ENCODE measurements at regions not wholly inside any gene's neighbourhood (a gene's known extent, or its start where the extent isn't known, plus 50 kb on each side); places are given as distances from the start of the nearest gene placed in this dataset.

DNA sequence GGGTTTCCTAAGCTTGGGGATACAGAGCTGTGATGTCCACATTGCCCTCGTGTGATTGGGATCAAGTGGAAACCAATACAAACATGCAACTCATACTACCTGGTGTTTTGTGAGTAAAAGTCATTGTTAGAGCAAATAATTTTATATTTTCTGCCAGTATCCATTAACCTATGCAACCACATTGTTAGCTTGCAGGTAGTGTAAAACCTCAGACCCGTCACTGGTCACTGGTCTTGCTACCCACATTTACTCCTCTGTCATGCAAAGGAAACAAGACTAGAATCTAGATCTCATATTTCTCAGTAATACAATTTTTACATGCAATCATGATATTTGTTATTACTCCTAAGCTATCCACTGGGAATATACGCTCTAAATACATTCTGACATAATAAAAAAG, 324.3 kb upstream of the NDST4 start:
- no peak overlapping the region for H3K4me3 ChIP-seq
- no peaks in the 10 kb centered on the region for H3K36me3 ChIP-seq
- H3K9me3 ChIP-seq (ENCODE audit: low read depth), result no peaks in the 10 kb centered on the region
- H3K27ac ChIP-seq, result no peak overlapping the region
- DNase-seq (ENCODE audit: low read depth in 1 of 2, low spot score in 1 of 2), result no peak
- H3K27me3 ChIP-seq, result no peaks in the 10 kb centered on the region
- TF ChIP-seq, protein P1, sequence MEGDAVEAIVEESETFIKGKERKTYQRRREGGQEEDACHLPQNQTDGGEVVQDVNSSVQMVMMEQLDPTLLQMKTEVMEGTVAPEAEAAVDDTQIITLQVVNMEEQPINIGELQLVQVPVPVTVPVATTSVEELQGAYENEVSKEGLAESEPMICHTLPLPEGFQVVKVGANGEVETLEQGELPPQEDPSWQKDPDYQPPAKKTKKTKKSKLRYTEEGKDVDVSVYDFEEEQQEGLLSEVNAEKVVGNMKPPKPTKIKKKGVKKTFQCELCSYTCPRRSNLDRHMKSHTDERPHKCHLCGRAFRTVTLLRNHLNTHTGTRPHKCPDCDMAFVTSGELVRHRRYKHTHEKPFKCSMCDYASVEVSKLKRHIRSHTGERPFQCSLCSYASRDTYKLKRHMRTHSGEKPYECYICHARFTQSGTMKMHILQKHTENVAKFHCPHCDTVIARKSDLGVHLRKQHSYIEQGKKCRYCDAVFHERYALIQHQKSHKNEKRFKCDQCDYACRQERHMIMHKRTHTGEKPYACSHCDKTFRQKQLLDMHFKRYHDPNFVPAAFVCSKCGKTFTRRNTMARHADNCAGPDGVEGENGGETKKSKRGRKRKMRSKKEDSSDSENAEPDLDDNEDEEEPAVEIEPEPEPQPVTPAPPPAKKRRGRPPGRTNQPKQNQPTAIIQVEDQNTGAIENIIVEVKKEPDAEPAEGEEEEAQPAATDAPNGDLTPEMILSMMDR (IDR thresholded peaks at IDR 0.05; ENCODE audit: low read depth, low read length), result no peak
- no peaks in the 10 kb centered on the region for H3K4me1 ChIP-seq (ENCODE audit: low read depth)

DNA sequence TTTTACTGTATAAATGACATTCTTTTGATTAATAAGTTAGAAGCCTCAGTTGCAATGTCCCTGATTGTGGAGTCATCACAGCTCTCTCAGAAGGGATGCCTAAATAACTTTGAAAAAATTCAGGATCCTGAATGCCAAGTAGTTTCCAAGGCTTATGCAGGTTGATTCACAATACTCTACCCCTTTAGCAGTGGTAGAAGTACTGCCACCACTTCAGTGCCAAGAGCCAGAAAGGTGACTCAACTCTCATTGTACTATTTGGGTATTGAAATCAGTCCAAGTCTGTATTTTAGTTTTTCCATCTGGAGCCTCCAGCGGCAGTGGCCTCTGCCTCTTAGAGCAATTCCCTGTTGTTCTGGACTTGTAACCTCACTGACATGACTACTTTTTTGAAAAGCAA, 320.1 kb upstream of the NDST4 start:
- DNase-seq (ENCODE audit: low read depth in 1 of 2, low spot score in 1 of 2), result no peak
- Histone ChIP-seq H3K27ac (no peak overlapping the region), H3K36me3 (no peaks in the 10 kb centered on the region), H3K4me3 (no peak overlapping the region), H3K4me1 (ENCODE audit: low read depth) (no peaks in the 10 kb centered on the region), H3K9me3 (ENCODE audit: low read depth) (no peaks in the 10 kb centered on the region), H3K27me3 (no peaks in the 10 kb centered on the region)
- TF ChIP-seq, protein P1 (IDR thresholded peaks at IDR 0.05; ENCODE audit: low read depth, low read length), result no peak

GRCh38 chr4:115430024-115430423, 316.6 kb upstream of the NDST4 start:
- peaks cover 3% of the 10 kb centered on the region for H3K4me1 ChIP-seq (ENCODE audit: low read depth)
- H3K36me3 ChIP-seq, result no peaks in the 10 kb centered on the region
- H3K9me3 ChIP-seq (ENCODE audit: low read depth), result no peaks in the 10 kb centered on the region
- H3K27me3 ChIP-seq, result no peaks in the 10 kb centered on the region
- no peak overlapping the region for H3K27ac ChIP-seq
- no peak overlapping the region for H3K4me3 ChIP-seq
- TF ChIP-seq, protein P1 (IDR thresholded peaks at IDR 0.05; ENCODE audit: low read depth, low read length), result no peak
- DNase-seq (ENCODE audit: low read depth in 1 of 2, low spot score in 1 of 2), result no peak

DNA sequence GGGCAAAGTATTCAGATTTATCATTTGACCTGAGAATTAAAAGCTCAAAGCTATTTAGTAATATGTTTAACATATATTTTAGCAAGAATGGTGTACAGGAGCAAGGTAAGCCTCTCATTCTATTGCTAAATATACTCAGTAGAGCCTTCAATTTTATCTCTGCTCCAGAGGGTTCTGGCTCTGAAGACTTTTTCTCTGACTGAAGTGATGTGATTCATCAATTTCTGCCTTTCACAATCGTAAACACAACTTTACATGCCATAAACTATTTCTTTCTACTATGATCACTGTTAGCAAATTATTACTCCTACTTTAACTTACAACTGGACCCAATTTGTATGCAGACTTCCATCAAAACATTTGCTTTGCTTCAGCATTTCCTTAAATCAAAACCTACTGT, 315.0 kb upstream of the NDST4 start:
- DNase-seq (ENCODE audit: low read depth in 1 of 2, low spot score in 1 of 2), result no peak
- Histone ChIP-seq H3K36me3 (no peaks in the 10 kb centered on the region), H3K9me3 (ENCODE audit: low read depth) (no peaks in the 10 kb centered on the region), H3K27ac (no peak overlapping the region), H3K4me3 (no peak overlapping the region), H3K4me1 (ENCODE audit: low read depth) (peaks cover 3% of the 10 kb centered on the region), H3K27me3 (no peaks in the 10 kb centered on the region)
- TF ChIP-seq, protein P1 (IDR thresholded peaks at IDR 0.05; ENCODE audit: low read depth, low read length), result no peak

DNA sequence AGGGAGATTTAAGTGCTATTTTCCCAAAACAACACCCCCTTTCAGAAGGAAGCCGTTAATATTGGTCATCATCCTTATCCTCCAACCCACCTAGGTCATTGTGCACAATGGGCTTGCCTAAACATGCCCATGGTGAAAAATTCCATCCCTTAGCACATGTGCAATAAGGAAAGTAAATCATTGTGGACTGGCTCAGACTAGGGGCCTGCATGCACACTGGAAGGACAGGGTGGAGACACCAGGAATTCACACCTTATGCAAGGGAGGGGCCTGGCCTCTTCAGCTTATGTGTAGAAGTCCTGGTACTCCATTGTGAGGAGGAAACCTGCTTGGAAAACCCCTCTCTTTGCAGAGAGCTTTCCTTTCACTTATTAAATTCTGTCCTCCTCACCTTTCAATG, 311.4 kb upstream of the NDST4 start:
- Histone ChIP-seq H3K36me3 (no peaks in the 10 kb centered on the region), H3K4me3 (no peak overlapping the region), H3K9me3 (ENCODE audit: low read depth) (no peaks in the 10 kb centered on the region), H3K4me1 (ENCODE audit: low read depth) (peaks cover 3% of the 10 kb centered on the region), H3K27ac (no peak overlapping the region), H3K27me3 (no peaks in the 10 kb centered on the region)
- TF ChIP-seq, protein P1 (IDR thresholded peaks at IDR 0.05; ENCODE audit: low read depth, low read length), result no peak
- no peak for DNase-seq (ENCODE audit: low read depth in 1 of 2, low spot score in 1 of 2)
